ENCODE measurements at regions not wholly inside any gene's neighbourhood (a gene's known extent, or its start where the extent isn't known, plus 50 kb on each side); places are given as distances from the start of the nearest gene placed in this dataset.

DNA sequence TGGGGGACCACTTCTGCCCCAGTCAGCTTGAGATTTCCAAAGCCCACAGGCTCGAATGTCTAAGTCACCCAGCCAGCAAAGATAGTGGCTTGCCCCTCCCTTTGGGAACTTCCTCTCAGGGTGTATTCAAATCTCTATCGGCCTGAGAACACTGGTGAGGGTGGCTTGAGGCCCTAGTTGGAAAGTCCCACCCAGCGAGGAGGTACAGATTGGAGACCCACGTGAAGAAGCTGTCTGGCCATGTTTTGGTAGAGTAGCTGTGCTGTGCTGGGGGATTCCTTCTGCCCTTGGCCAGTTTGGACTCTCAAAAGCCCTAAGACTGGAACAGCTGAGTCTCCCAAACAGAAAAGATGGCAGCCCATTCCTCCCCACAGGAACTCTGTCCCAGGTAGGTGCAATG is 172.7 kb upstream of the RIOK2 start:
- TF ChIP-seq, protein P1, sequence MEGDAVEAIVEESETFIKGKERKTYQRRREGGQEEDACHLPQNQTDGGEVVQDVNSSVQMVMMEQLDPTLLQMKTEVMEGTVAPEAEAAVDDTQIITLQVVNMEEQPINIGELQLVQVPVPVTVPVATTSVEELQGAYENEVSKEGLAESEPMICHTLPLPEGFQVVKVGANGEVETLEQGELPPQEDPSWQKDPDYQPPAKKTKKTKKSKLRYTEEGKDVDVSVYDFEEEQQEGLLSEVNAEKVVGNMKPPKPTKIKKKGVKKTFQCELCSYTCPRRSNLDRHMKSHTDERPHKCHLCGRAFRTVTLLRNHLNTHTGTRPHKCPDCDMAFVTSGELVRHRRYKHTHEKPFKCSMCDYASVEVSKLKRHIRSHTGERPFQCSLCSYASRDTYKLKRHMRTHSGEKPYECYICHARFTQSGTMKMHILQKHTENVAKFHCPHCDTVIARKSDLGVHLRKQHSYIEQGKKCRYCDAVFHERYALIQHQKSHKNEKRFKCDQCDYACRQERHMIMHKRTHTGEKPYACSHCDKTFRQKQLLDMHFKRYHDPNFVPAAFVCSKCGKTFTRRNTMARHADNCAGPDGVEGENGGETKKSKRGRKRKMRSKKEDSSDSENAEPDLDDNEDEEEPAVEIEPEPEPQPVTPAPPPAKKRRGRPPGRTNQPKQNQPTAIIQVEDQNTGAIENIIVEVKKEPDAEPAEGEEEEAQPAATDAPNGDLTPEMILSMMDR (IDR thresholded peaks at IDR 0.05; ENCODE audit: insufficient read depth, low read depth, low read length): no peak
- no peak overlapping the region for H3K4me3 ChIP-seq (ENCODE audit: low read depth, low read length)
- DNase-seq (ENCODE audit: low read depth): no peak

DNA sequence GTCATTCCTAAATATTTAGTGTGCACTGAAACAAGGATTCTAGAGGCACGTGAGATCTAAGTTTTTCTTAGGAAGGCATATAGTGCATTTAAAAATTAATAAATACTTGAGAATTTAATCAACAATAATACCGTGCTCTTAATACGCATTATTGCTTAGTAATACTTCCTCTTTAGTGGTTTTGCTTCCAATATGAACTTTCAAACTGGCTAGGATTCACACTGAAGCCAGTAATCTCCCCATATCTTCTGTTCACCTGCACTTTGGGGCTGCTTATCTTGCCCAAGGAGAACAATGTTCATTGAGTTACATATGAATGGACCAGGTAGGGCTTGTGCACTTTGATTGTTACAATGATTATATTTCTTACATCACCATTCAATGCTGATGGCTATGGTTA is 180.5 kb upstream of the RIOK2 start:
- TF ChIP-seq, protein P1 (IDR thresholded peaks at IDR 0.05; ENCODE audit: insufficient read depth, low read depth, low read length): no peak
- DNase-seq (ENCODE audit: low read depth): no peak
- H3K4me3 ChIP-seq (ENCODE audit: low read depth, low read length): no peak overlapping the region

DNA sequence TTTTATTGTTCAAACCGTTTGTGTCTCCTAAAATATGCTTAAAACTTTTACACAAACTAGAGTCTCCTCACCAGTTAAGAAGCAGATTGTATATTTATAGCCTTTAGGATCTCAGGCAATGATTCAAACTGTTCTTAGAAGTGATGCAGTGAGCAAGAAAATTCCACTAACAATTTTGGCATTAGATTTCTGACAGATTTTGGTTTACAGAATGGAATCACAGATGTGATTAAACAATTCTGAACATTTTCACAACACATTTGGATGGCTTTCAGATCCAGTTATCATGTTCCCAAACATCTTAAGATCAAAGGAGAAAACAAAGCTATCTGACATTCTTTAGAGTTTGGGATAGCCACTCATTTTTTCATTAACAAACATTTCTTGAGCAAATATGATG is 181.7 kb upstream of the RIOK2 start:
- TF ChIP-seq, protein P1 (IDR thresholded peaks at IDR 0.05; ENCODE audit: insufficient read depth, low read depth, low read length): no peak
- peak; percentile 25 for DNase-seq (ENCODE audit: low read depth)
- no peak overlapping the region for H3K4me3 ChIP-seq (ENCODE audit: low read depth, low read length)

DNA sequence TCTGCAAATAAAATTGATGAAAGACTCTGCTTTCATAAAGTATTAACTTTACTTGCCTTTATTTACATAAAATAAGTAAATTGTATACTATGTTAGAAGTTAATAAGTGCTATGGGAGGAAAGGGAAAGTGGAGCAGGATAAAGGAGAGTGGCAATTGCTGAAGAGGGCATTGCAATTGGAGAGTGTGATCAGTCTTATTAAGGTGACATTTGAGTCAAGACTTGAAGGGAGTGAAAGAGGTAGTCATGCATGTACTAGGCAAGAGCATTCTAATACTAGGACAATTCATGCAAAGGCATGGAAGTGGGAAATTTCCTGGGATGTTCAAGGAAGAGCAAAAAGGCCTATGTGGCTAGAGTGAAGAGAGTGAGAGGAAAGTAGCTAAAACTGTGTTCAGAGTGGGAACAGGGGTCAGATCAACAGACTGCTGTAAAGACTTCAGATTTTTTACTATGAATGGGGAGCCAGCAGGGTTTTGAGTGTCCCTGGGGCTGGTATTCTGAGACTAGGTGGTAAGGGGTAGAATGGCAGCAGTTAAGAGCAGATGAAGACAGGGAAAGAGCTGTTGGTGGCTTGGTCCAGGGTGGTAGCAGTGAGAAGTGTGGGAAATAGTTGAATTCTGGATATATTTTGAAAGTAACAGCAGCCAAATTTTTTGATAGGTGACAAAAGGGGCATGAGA is 182.3 kb upstream of the RIOK2 start:
- TF ChIP-seq, protein P1 (IDR thresholded peaks at IDR 0.05; ENCODE audit: insufficient read depth, low read depth, low read length): no peak
- no peak for DNase-seq (ENCODE audit: low read depth)
- no peak overlapping the region for H3K4me3 ChIP-seq (ENCODE audit: low read depth, low read length)

DNA sequence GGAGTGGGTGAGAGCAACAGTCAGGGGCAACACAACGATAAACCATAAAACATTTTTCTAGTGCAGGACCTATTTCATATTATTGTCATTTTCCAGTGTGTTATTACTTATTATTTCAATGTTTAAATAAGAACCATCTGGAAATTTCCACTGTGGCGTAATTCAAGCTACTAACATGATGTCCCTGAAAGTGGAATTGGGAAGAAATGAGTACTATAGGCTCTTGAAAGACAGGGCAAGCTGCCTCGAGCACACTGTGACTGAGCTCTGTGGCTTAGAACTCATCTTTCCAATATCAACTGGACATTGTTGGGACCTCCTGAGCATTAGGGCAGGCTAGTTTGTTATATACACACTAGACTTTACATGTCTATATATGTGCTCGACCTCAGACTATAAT is 182.9 kb upstream of the RIOK2 start:
- no peak overlapping the region for H3K4me3 ChIP-seq (ENCODE audit: low read depth, low read length)
- DNase-seq (ENCODE audit: low read depth): no peak
- TF ChIP-seq, protein P1 (IDR thresholded peaks at IDR 0.05; ENCODE audit: insufficient read depth, low read depth, low read length): no peak

DNA sequence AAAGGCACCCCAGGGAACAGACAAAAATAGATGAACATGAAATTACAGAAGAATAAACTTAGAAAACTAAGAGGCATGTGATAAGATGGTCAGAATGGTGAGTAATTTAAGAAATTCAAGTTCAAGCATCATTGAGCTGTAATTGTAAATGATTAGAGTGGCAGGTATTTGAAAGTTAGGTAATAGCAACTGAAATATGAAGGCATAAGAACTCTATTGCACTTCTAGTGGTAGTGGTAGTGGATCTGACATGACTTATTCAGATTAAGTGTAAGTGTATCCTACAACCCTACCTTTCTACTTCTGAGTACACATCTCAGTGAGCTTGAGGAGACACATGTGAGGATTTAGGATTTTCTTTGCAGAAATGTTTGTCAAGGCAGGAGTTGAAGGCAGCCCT is 192.9 kb upstream of the RIOK2 start:
- H3K4me3 ChIP-seq (ENCODE audit: low read depth, low read length): no peak overlapping the region
- TF ChIP-seq, protein P1 (IDR thresholded peaks at IDR 0.05; ENCODE audit: insufficient read depth, low read depth, low read length): no peak
- no peak for DNase-seq (ENCODE audit: low read depth)

DNA sequence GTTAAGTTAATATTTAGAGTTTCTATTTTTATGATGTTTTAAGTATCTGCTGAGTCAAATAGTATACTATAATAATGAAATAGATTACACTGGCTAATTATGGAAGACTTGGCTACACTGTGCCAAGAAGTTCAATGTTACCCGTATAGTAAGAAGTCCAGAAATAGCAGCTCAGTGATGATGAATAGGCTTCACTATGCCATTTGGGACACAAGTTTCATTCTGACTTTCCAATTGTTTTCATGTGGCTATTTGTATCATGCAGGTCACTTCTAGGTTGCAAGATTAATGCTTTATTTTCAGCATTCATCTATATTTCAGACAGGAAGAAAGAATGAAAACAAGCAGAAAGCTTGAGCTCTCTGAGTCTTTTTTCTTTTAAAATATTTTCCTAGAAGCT is 194.5 kb upstream of the RIOK2 start:
- TF ChIP-seq, protein P1 (IDR thresholded peaks at IDR 0.05; ENCODE audit: insufficient read depth, low read depth, low read length): no peak
- no peak overlapping the region for H3K4me3 ChIP-seq (ENCODE audit: low read depth, low read length)
- no peak for DNase-seq (ENCODE audit: low read depth)

All from fibroblast of villous mesenchyme (primary cell).